ENCODE measurements at regions not wholly inside any gene's neighbourhood (a gene's known extent, or its start where the extent isn't known, plus 50 kb on each side); places are given as distances from the start of the nearest gene placed in this dataset.

DNA sequence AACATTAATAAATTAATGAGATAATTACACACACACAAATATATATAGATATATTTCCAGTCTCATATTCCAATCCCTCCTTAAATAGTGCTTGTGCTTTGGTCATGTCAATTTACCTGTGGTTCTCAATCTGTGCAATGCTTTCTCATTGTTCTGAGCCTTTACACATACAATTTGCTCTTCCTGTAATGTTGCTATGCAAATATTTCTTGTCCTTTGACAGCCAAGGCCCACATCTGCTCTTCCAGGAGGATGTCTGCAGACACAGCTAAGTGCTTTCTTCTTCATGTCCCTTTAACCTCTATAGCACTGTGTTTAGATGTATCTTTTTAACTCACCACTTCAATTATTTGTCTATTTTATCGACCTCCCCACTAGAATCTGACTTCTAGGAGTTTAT is 67.3 kb upstream of the RAPGEF2 start:
- WGBS, 5 donors = 40 to 70% (median 52%) methylated on average over 1 of the region's 1 CpG
- DNase-seq = no peak
- Histone ChIP-seq H3K27ac (no peak overlapping the region), H3K27me3 (replicated peaks in 1 of 7) (no peaks in the 10 kb centered on the region), H3K9me3 (no peaks in the 10 kb centered on the region), H3K4me3 (no peak overlapping the region), H3K36me3 (no peaks in the 10 kb centered on the region), H3K4me1 (no peaks in the 10 kb centered on the region)
- intact Hi-C loops (cut with DNase I; ENCODE audit: low total_unique reads) = no loop called here
- TF ChIP-seq POLR2A (IDR thresholded peaks at IDR 0.05) = no peak
- TF ChIP-seq POLR2AphosphoS5 (IDR thresholded peaks at IDR 0.05) = no peak
- TF ChIP-seq, protein P1, sequence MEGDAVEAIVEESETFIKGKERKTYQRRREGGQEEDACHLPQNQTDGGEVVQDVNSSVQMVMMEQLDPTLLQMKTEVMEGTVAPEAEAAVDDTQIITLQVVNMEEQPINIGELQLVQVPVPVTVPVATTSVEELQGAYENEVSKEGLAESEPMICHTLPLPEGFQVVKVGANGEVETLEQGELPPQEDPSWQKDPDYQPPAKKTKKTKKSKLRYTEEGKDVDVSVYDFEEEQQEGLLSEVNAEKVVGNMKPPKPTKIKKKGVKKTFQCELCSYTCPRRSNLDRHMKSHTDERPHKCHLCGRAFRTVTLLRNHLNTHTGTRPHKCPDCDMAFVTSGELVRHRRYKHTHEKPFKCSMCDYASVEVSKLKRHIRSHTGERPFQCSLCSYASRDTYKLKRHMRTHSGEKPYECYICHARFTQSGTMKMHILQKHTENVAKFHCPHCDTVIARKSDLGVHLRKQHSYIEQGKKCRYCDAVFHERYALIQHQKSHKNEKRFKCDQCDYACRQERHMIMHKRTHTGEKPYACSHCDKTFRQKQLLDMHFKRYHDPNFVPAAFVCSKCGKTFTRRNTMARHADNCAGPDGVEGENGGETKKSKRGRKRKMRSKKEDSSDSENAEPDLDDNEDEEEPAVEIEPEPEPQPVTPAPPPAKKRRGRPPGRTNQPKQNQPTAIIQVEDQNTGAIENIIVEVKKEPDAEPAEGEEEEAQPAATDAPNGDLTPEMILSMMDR (IDR thresholded peaks at IDR 0.05 in 8 of 11, conservative IDR thresholded peaks at IDR 0.05 in 3 of 11) = no peak

DNA sequence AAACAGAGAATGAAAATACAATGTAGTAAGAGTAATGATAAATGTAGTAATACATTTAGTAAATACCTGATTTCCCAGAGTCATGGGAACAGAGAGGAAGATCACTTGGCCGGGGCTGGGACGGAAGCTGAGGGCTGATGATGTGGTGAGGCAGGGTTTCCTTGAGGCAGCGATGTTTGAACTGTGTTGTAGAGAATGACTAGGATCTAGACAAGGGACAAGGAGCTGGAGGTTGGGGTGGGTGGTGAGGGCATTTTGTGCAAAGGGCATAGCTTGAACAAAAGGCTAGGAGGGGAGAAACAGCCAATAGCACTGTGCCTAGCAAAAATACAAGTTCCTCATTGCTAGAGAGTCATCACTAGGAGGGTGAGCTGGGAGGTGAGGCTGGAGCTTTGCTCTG is 64.3 kb upstream of the RAPGEF2 start:
- Histone ChIP-seq H3K9me3 (no peaks in the 10 kb centered on the region), H3K27ac (no peak overlapping the region), H3K27me3 (replicated peaks in 1 of 7) (peaks cover 0 to 9% (median 0%) of the 10 kb centered on the region in 7 donors), H3K4me1 (no peaks in the 10 kb centered on the region), H3K36me3 (no peaks in the 10 kb centered on the region), H3K4me3 (no peak overlapping the region)
- DNase-seq = no peak
- TF ChIP-seq, protein P1 (IDR thresholded peaks at IDR 0.05 in 8 of 11, conservative IDR thresholded peaks at IDR 0.05 in 3 of 11) = no peak
- TF ChIP-seq POLR2AphosphoS5 (IDR thresholded peaks at IDR 0.05) = no peak
- no peak for TF ChIP-seq POLR2A (IDR thresholded peaks at IDR 0.05)
- whole genome bisulfite sequencing, 5 donors = 45 to 79% (median 58%) methylated on average over 3 of the region's 3 CpGs
- intact Hi-C loops (cut with DNase I; ENCODE audit: low total_unique reads) = no loop called here

DNA sequence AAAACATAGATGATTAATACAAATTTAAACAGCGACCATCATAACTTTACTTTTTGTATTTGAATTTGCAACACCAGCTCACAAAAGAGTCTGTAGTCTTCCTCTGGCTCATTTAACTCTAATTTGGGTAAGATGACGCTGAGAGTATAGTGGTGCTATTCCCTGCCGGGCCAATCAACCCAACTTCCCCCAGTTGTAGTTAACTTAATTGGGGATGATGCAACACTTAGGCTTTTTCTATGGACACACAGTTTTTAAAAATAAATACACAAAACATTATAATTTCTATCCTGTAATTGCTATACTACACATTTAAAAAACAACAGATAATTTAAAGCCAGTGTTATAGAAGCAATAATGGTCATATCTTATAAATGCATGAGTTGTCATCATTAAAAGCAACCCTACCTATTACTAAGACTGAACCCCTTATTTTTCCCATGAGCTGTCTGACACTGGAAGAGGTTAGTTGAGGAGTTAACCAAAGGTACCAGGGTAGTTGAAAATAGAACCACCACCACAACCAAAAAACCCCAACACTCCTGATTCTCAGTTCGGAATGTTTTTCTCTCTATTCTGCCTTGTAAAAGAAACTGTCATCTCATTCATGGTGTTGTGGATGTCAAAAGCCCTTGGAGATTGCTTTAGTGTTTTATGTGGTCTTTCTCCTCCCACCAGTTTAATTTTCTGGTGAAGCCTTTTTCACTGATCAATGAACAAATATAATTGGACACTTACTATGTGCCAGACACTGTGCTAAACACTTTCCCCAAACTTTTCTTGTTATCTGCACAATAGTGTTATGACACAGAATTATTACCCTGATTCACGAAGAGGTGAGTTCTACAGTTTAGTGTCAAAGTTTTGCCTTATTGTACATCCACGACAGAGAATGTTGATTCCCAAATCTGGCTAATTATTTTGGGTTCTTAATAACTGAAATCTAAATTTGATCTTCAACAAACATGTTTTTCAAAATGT is 61.5 kb upstream of the RAPGEF2 start:
- peaks cover 0 to 17% (median 0%) of the 10 kb centered on the region in 7 donors for H3K27me3 ChIP-seq (replicated peaks in 1 of 7)
- TF ChIP-seq POLR2A (IDR thresholded peaks at IDR 0.05) (no peak), POLR2AphosphoS5 (IDR thresholded peaks at IDR 0.05) (no peak)
- TF ChIP-seq, protein P1 (IDR thresholded peaks at IDR 0.05 in 8 of 11, conservative IDR thresholded peaks at IDR 0.05 in 3 of 11) = no peak
- no peaks in the 10 kb centered on the region for H3K9me3 ChIP-seq
- no peaks in the 10 kb centered on the region for H3K36me3 ChIP-seq
- DNase-seq = no peak
- H3K27ac ChIP-seq = no peak overlapping the region
- intact Hi-C loops (cut with DNase I; ENCODE audit: low total_unique reads) = no loop called here
- no peaks in the 10 kb centered on the region for H3K4me1 ChIP-seq
- H3K4me3 ChIP-seq = no peak overlapping the region
- 66 to 88% (median 74%) methylated on average over 6 of the region's 6 CpGs for WGBS, 5 donors

DNA sequence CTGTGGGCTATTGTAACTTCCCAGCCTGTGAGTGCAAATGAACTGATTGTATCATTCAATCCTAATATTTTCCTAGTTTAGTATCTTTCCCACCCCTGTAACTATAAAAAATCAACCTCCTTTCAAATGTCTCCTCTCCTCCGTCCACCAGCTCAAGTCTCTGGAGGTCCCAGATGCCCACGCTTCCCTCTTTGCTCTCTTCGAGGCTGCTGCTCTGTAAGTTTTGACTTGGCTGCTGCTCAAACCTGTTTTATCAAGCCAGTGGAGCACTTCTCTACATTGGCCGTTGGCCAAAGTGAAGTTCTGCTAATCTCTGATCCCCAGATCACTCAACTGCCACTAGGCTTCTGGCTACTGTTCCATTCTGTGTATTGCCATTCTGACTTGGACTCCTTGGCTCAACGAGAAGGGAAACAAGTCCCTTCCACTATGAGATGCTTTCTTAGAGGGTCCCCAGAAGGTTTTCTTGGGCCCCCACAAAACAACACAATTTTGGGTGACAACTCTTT is 60.7 kb upstream of the RAPGEF2 start:
- Histone ChIP-seq H3K27ac (no peak overlapping the region), H3K36me3 (no peaks in the 10 kb centered on the region), H3K9me3 (no peaks in the 10 kb centered on the region), H3K27me3 (replicated peaks in 1 of 7) (peaks cover 0 to 21% (median 0%) of the 10 kb centered on the region in 7 donors), H3K4me3 (no peak overlapping the region), H3K4me1 (no peaks in the 10 kb centered on the region)
- 12 to 28% (median 22%) methylated on average over 5 of the region's 5 CpGs for WGBS, 5 donors
- TF ChIP-seq POLR2AphosphoS5 (IDR thresholded peaks at IDR 0.05) (no peak), POLR2A (IDR thresholded peaks at IDR 0.05) (no peak)
- intact Hi-C loops (cut with DNase I; ENCODE audit: low total_unique reads) = no loop called here
- no peak for DNase-seq
